GM23248 (cell line): ENCODE measurements at regions not wholly inside any gene's neighbourhood (a gene's known extent, or its start where the extent isn't known, plus 50 kb on each side); places are given as distances from the start of the nearest gene placed in this dataset.

Experiments used
- EZH2 ChIP-seq: fragments of 200-600 bp; sonication (generic); IDR thresholded peaks from 2 replicates; pipeline ENCODE4 v1.6.1; 2018; ENCODE audit warnings: antibody characterized with exemption, mild to moderate bottlenecking; ENCODE audit not compliant: insufficient read depth, poor library complexity, severe bottlenecking
- EZH2phosphoT487 ChIP-seq: fragments of 200-600 bp; sonication (generic); IDR thresholded peaks from 2 replicates; pipeline ENCODE4 v1.6.1; 2018; ENCODE audit warnings: antibody characterized with exemption, moderate library complexity, mild to moderate bottlenecking, low read depth; ENCODE audit not compliant: insufficient read depth

DNA sequence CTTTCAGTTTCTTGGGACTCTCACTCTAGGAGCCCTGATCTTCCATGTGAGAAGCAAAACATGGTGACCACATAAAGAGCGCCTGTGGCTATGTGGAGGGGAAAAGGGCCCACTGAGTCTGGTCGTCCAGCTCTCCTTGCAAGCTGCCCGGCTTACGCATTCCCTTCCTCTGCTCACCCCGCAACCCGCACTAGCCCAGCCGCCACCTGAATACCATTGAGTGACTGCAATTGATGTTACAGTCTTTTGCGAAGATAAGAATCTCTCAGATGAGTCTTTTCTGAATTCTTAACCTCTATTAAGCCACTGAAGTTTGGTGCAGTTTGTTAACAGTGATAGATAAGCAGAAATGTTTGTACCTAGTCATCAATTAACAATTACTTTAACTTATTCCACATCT lies 589.0 kb upstream of the DPPA4 start:
- no peak for TF ChIP-seq EZH2phosphoT487
- TF ChIP-seq EZH2, result no peak
